Osteoblast (primary cell): ENCODE measurements at regions not wholly inside any gene's neighbourhood (a gene's known extent, or its start where the extent isn't known, plus 50 kb on each side); places are given as distances from the start of the nearest gene placed in this dataset.
A peak's percentile ranks its signal among the peaks of the same experiment; 100 is the strongest.

ENCODE experiments used
- DNase-seq: peaks from one replicate; pipeline ENCODE4 v3.0.0; 2011; ENCODE audit warnings: low spot score, mixed read lengths; ENCODE audit not compliant: insufficient read length; ENCODE audit errors: missing footprints
- H2AFZ ChIP-seq: 2 replicates; pipeline ENCODE4 v1.6.0; 2011; ENCODE audit warnings: mild to moderate bottlenecking, low read length
- H3K27ac ChIP-seq: 2 replicates; pipeline ENCODE4 v1.5.1; 2011; ENCODE audit warnings: mild to moderate bottlenecking, low read depth, low read length, moderate library complexity
- H3K27me3 ChIP-seq: 2 replicates; pipeline ENCODE4 v1.6.0; 2012; ENCODE audit warnings: mild to moderate bottlenecking, control low read depth, inconsistent platforms, low read length, moderate library complexity; ENCODE audit not compliant: insufficient read depth
- H3K36me3 ChIP-seq: 2 replicates; pipeline ENCODE4 v1.5.1; 2011; ENCODE audit warnings: mild to moderate bottlenecking, low read length, control low read depth, moderate library complexity; ENCODE audit not compliant: insufficient read depth
- H3K4me1 ChIP-seq: 2 replicates; pipeline ENCODE4 v1.5.1; 2011; ENCODE audit warnings: mild to moderate bottlenecking, low read length, control low read depth, moderate library complexity; ENCODE audit not compliant: insufficient read depth
- H3K4me2 ChIP-seq: 2 replicates; pipeline ENCODE4 v1.6.0; 2011; ENCODE audit warnings: mild to moderate bottlenecking, low read length; ENCODE audit not compliant: insufficient read depth
- H3K4me3 ChIP-seq: fragments of 200-600 bp; sonication (generic); 3 replicates; pipeline ENCODE4 v1.5.1; 2012; ENCODE audit warnings: mild to moderate bottlenecking, low read length, inconsistent platforms; ENCODE audit not compliant: insufficient read depth
- H3K79me2 ChIP-seq: 2 replicates; pipeline ENCODE4 v1.6.0; 2012; ENCODE audit warnings: mild to moderate bottlenecking, low read length, control low read depth, inconsistent platforms; ENCODE audit not compliant: insufficient read depth
- H3K9me3 ChIP-seq: 2 replicates; pipeline ENCODE4 v1.5.1; 2011; ENCODE audit warnings: low read depth, low read length, control low read depth
- H4K20me1 ChIP-seq: 2 replicates; pipeline ENCODE4 v1.6.0; 2012; ENCODE audit warnings: mild to moderate bottlenecking, low read length, control low read depth; ENCODE audit not compliant: insufficient read depth
- CTCF ChIP-seq: IDR thresholded peaks from 2 replicates; pipeline ENCODE4 v1.5.1; 2011; ENCODE audit warnings: mild to moderate bottlenecking, low read depth, low read length, moderate library complexity; ENCODE audit errors: extremely low read depth

GRCh38 chr18:22521026-22521707, 103.5 kb upstream of the CTAGE1 start:
- H3K4me3 ChIP-seq: no peak overlapping the region
- TF ChIP-seq CTCF: no peak
- no peak overlapping the region for H3K4me2 ChIP-seq
- no peaks in the 10 kb centered on the region for H4K20me1 ChIP-seq
- no peaks in the 10 kb centered on the region for H3K9me3 ChIP-seq
- H2AFZ ChIP-seq: peak overlapping the region; percentile 4
- no peaks in the 10 kb centered on the region for H3K4me1 ChIP-seq
- peaks cover 4% of the 10 kb centered on the region for H3K27me3 ChIP-seq
- no peak overlapping the region for H3K27ac ChIP-seq
- no peaks in the 10 kb centered on the region for H3K79me2 ChIP-seq
- DNase-seq: no peak
- no peaks in the 10 kb centered on the region for H3K36me3 ChIP-seq

- no peak for DNase-seq
- TF ChIP-seq CTCF: no peak
Observed at GRCh38 chr18:22523481-22523880, 105.8 kb upstream of the CTAGE1 start.

GRCh38 chr18:22524783-22525182, 107.1 kb upstream of the CTAGE1 start:
- Histone ChIP-seq H3K27ac (no peak overlapping the region), H3K4me3 (no peak overlapping the region), H3K79me2 (no peaks in the 10 kb centered on the region), H3K4me2 (no peak overlapping the region), H3K4me1 (no peaks in the 10 kb centered on the region), H3K9me3 (no peaks in the 10 kb centered on the region), H3K36me3 (no peaks in the 10 kb centered on the region), H4K20me1 (no peaks in the 10 kb centered on the region), H3K27me3 (no peaks in the 10 kb centered on the region), H2AFZ (no peak overlapping the region)
- TF ChIP-seq CTCF: no peak
- DNase-seq: no peak

More at GRCh38 chr18:22523481-22523880, 105.8 kb upstream of the CTAGE1 start:
- no peaks in the 10 kb centered on the region for H3K4me1 ChIP-seq
- H3K27me3 ChIP-seq: no peaks in the 10 kb centered on the region
- H3K27ac ChIP-seq: no peak overlapping the region
- no peaks in the 10 kb centered on the region for H4K20me1 ChIP-seq
- no peak overlapping the region for H2AFZ ChIP-seq
- H3K79me2 ChIP-seq: no peaks in the 10 kb centered on the region
- no peaks in the 10 kb centered on the region for H3K36me3 ChIP-seq
- H3K4me3 ChIP-seq: no peak overlapping the region
- no peaks in the 10 kb centered on the region for H3K9me3 ChIP-seq
- H3K4me2 ChIP-seq: no peak overlapping the region

GRCh38 chr18:22525313-22525712, 107.6 kb upstream of the CTAGE1 start:
- Histone ChIP-seq H3K27me3 (no peaks in the 10 kb centered on the region), H3K27ac (no peak overlapping the region), H2AFZ (no peak overlapping the region), H3K9me3 (no peaks in the 10 kb centered on the region), H3K79me2 (no peaks in the 10 kb centered on the region), H4K20me1 (no peaks in the 10 kb centered on the region), H3K4me1 (no peaks in the 10 kb centered on the region), H3K4me2 (no peak overlapping the region), H3K36me3 (no peaks in the 10 kb centered on the region), H3K4me3 (no peak overlapping the region)
- TF ChIP-seq CTCF: no peak
- no peak for DNase-seq
